ENCODE measurements at regions not wholly inside any gene's neighbourhood (a gene's known extent, or its start where the extent isn't known, plus 50 kb on each side); places are given as distances from the start of the nearest gene placed in this dataset.
"Not testable (repeated sequence)": the region's sequence is repeated elsewhere in the genome, so short reads cannot be mapped to it uniquely, and the experiment has no call there.

DNA sequence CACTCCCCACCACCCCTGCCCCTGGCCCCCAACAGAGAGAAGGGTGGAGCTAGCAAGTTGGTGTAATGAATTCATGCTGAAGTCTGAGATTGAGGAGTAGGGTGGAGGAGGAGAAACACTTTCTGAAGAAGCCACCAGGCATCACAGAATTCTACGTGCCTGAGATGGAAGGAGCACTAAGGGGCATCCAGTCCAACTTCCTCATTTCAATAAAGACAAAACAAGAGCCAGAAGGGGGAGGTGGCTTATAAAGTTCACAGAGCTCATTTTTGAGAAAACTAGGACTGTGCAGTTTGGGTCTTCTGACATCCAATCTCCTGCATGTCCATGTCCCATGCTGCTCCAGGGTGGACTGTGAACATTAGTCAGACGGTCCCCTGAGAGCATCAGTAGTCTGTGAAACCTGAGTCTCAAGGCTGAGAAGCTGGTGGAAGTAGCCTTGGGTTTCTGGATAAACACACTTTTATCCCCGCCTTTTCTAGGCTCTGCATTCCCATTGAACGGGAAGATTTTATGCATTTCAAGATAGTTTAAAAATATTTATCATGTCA lies 77.7 kb downstream of the TRIM43 start:
- 29% methylated on average over 1 of the region's 4 CpGs for WGBS

DNA sequence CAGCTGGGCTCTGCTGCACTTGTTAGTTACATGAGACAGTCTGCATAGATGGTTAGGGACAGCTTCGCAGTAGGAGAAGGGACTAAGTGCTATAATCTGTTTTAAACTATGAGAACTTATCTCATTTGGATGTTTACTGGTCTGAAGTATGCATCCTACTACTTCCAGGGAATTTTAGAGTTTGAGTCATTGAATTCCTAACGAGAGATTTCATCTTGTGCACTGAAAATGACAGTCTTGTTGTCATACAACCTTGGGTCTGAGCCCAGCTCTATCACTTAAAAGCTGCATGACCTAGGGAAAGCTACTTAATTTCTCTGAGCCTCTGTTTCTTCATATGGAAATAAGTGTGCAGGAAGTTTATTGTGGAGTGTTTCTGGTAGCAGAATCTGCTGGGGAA lies 78.4 kb downstream of the TRIM43 start:
- no peak for DNase-seq
- Histone ChIP-seq H2BK120ac (ENCODE audit: low read depth, low read length) (no peak overlapping the region), H3K4me1 (ENCODE audit: control insufficient read depth, insufficient read depth, low read depth, low read length) (peaks cover 1% of the 10 kb centered on the region), H3K9ac (ENCODE audit: low read length) (peak overlapping the region; percentile 24), H2BK15ac (ENCODE audit: low read depth, poor library complexity, severe bottlenecking) (no peak overlapping the region), H3K23ac (ENCODE audit: low read length in 2 of 2) (no peak overlapping the region), H3K27ac (ENCODE audit: low read length, poor library complexity, severe bottlenecking) (no peak overlapping the region), H3K4me2 (ENCODE audit: low read length, poor library complexity, severe bottlenecking) (no peak overlapping the region), H3K9me3 (ENCODE audit: control insufficient read depth, low read length) (no peaks in the 10 kb centered on the region), H2AK5ac (ENCODE audit: low read length, severe bottlenecking) (no peak overlapping the region), H3K79me1 (replicated peaks; ENCODE audit: low read length, poor library complexity, severe bottlenecking) (no peaks in the 10 kb centered on the region), H3K36me3 (ENCODE audit: control insufficient read depth in 1 of 2, insufficient read depth in 2 of 2, low read depth in 1 of 2, low read length in 2 of 2) (no peaks in the 10 kb centered on the region), H4K91ac (ENCODE audit: low read length) (no peak overlapping the region), H2BK5ac (ENCODE audit: low read depth, low read length, poor library complexity, severe bottlenecking) (no peak overlapping the region), H3K14ac (ENCODE audit: low read length in 2 of 2) (no peak overlapping the region), H3K4me3 (ENCODE audit: insufficient read depth in 1 of 2, low read depth in 1 of 2, low read length in 2 of 2) (no peak overlapping the region), H3K27me3 (ENCODE audit: control insufficient read depth in 1 of 2, insufficient read depth in 1 of 2, low read length in 2 of 2) (peaks cover 0 to 11% of the 10 kb centered on the region in 2 experiments), H2BK12ac (ENCODE audit: low read length in 2 of 2) (no peak overlapping the region), H3K4ac (ENCODE audit: low read depth in 1 of 2, low read length in 2 of 2) (no peak overlapping the region), H2AFZ (ENCODE audit: low read depth, low read length) (no peak overlapping the region), H4K8ac (ENCODE audit: low read length) (no peak overlapping the region), H3K18ac (ENCODE audit: low read depth in 1 of 2, low read length in 2 of 2) (no peak overlapping the region)
- 14% methylated on average over 1 of the region's 2 CpGs for WGBS

More for the DNA sequence above, 77.7 kb downstream of the TRIM43 start:
- H2BK5ac ChIP-seq (ENCODE audit: low read depth, low read length, poor library complexity, severe bottlenecking) = no peak overlapping the region
- no peaks in the 10 kb centered on the region for H3K36me3 ChIP-seq (ENCODE audit: control insufficient read depth in 1 of 2, insufficient read depth in 2 of 2, low read depth in 1 of 2, low read length in 2 of 2)
- peaks cover 0 to 10% of the 10 kb centered on the region in 2 experiments for H3K27me3 ChIP-seq (ENCODE audit: control insufficient read depth in 1 of 2, insufficient read depth in 1 of 2, low read length in 2 of 2)
- no peak overlapping the region for H4K8ac ChIP-seq (ENCODE audit: low read length)
- H3K9me3 ChIP-seq (ENCODE audit: control insufficient read depth, low read length) = no peaks in the 10 kb centered on the region
- H3K18ac ChIP-seq (ENCODE audit: low read depth in 1 of 2, low read length in 2 of 2) = no peak overlapping the region
- peaks cover 1% of the 10 kb centered on the region for H3K4me1 ChIP-seq (ENCODE audit: control insufficient read depth, insufficient read depth, low read depth, low read length)
- H3K14ac ChIP-seq (ENCODE audit: low read length in 2 of 2) = no peak overlapping the region
- H3K27ac ChIP-seq (ENCODE audit: low read length, poor library complexity, severe bottlenecking) = no peak overlapping the region
- no peak overlapping the region for H3K4me2 ChIP-seq (ENCODE audit: low read length, poor library complexity, severe bottlenecking)
- H4K91ac ChIP-seq (ENCODE audit: low read length) = no peak overlapping the region
- H2BK12ac ChIP-seq (ENCODE audit: low read length in 2 of 2) = no peak overlapping the region
- no peak overlapping the region for H2BK15ac ChIP-seq (ENCODE audit: low read depth, poor library complexity, severe bottlenecking)
- no peak for DNase-seq
- no peak overlapping the region for H3K9ac ChIP-seq (ENCODE audit: low read length)
- no peak overlapping the region for H2BK120ac ChIP-seq (ENCODE audit: low read depth, low read length)
- H3K23ac ChIP-seq (ENCODE audit: low read length in 2 of 2) = no peak overlapping the region
- H2AFZ ChIP-seq (ENCODE audit: low read depth, low read length) = no peak overlapping the region
- H3K79me1 ChIP-seq (replicated peaks; ENCODE audit: low read length, poor library complexity, severe bottlenecking) = no peaks in the 10 kb centered on the region
- no peak overlapping the region for H2AK5ac ChIP-seq (ENCODE audit: low read length, severe bottlenecking)
- H3K4me3 ChIP-seq (ENCODE audit: insufficient read depth in 1 of 2, low read depth in 1 of 2, low read length in 2 of 2) = no peak overlapping the region
- no peak overlapping the region for H3K4ac ChIP-seq (ENCODE audit: low read depth in 1 of 2, low read length in 2 of 2)

GRCh38 chr2:95670686-95671085 lies 78.9 kb downstream of the TRIM43 start:
- WGBS = 7% methylated on average over 1 of the region's 2 CpGs
- Histone ChIP-seq H2AFZ (ENCODE audit: low read depth, low read length) (no peak overlapping the region), H2AK5ac (ENCODE audit: low read length, severe bottlenecking) (no peak overlapping the region), H3K27me3 (ENCODE audit: control insufficient read depth in 1 of 2, insufficient read depth in 1 of 2, low read length in 2 of 2) (peaks cover 0 to 17% of the 10 kb centered on the region in 2 experiments), H4K8ac (ENCODE audit: low read length) (no peak overlapping the region), H2BK12ac (ENCODE audit: low read length in 2 of 2) (no peak overlapping the region), H2BK15ac (ENCODE audit: low read depth, poor library complexity, severe bottlenecking) (no peak overlapping the region), H3K27ac (ENCODE audit: low read length, poor library complexity, severe bottlenecking) (no peak overlapping the region), H3K4ac (ENCODE audit: low read depth in 1 of 2, low read length in 2 of 2) (no peak overlapping the region), H3K4me1 (ENCODE audit: control insufficient read depth, insufficient read depth, low read depth, low read length) (peaks cover 1% of the 10 kb centered on the region), H3K4me2 (ENCODE audit: low read length, poor library complexity, severe bottlenecking) (no peak overlapping the region), H3K9ac (ENCODE audit: low read length) (no peak overlapping the region), H3K36me3 (ENCODE audit: control insufficient read depth in 1 of 2, insufficient read depth in 2 of 2, low read depth in 1 of 2, low read length in 2 of 2) (no peaks in the 10 kb centered on the region), H4K91ac (ENCODE audit: low read length) (no peak overlapping the region), H3K18ac (ENCODE audit: low read depth in 1 of 2, low read length in 2 of 2) (no peak overlapping the region), H2BK5ac (ENCODE audit: low read depth, low read length, poor library complexity, severe bottlenecking) (no peak overlapping the region), H3K9me3 (ENCODE audit: control insufficient read depth, low read length) (no peaks in the 10 kb centered on the region), H3K4me3 (ENCODE audit: insufficient read depth in 1 of 2, low read depth in 1 of 2, low read length in 2 of 2) (no peak overlapping the region), H3K14ac (ENCODE audit: low read length in 2 of 2) (no peak overlapping the region), H3K79me1 (replicated peaks; ENCODE audit: low read length, poor library complexity, severe bottlenecking) (no peaks in the 10 kb centered on the region), H2BK120ac (ENCODE audit: low read depth, low read length) (no peak overlapping the region), H3K23ac (ENCODE audit: low read length in 2 of 2) (no peak overlapping the region)
- no peak for DNase-seq

DNA sequence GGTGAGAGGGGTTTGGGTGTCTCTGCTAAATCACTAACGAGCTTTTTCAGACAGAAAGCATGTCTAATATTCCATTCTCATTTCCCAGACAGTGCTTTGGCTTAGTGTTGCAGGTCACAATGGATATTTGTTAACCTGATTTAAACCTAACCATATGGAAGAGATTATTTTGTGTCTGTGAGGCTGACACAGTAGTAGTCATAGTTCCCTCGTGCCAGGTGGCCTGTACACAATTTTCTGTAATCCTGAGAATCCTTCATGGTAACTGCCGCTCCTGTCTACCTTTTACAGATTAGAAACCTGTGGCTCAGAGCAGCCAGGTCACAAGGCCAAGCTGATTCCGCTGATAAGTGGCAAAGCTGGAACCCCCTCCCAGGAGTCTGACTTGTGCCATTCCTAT lies 79.4 kb downstream of the TRIM43 start:
- not testable (repeated sequence) for H2BK120ac ChIP-seq (ENCODE audit: low read depth, low read length); H3K4me1 ChIP-seq (ENCODE audit: control insufficient read depth, insufficient read depth, low read depth, low read length); H3K27ac ChIP-seq (ENCODE audit: low read length, poor library complexity, severe bottlenecking); H3K23ac ChIP-seq (ENCODE audit: low read length in 2 of 2); H2BK15ac ChIP-seq (ENCODE audit: low read depth, poor library complexity, severe bottlenecking); DNase-seq; H3K18ac ChIP-seq (ENCODE audit: low read depth in 1 of 2, low read length in 2 of 2); H3K79me1 ChIP-seq (replicated peaks; ENCODE audit: low read length, poor library complexity, severe bottlenecking); H3K9ac ChIP-seq (ENCODE audit: low read length); H2AK5ac ChIP-seq (ENCODE audit: low read length, severe bottlenecking); H4K8ac ChIP-seq (ENCODE audit: low read length); H3K4ac ChIP-seq (ENCODE audit: low read depth in 1 of 2, low read length in 2 of 2); H3K9me3 ChIP-seq (ENCODE audit: control insufficient read depth, low read length); H3K4me2 ChIP-seq (ENCODE audit: low read length, poor library complexity, severe bottlenecking); H2BK12ac ChIP-seq (ENCODE audit: low read length in 2 of 2); H2AFZ ChIP-seq (ENCODE audit: low read depth, low read length); H4K91ac ChIP-seq (ENCODE audit: low read length); H3K14ac ChIP-seq (ENCODE audit: low read length in 2 of 2); H3K4me3 ChIP-seq (ENCODE audit: insufficient read depth in 1 of 2, low read depth in 1 of 2, low read length in 2 of 2); H3K36me3 ChIP-seq (ENCODE audit: control insufficient read depth in 1 of 2, insufficient read depth in 2 of 2, low read depth in 1 of 2, low read length in 2 of 2); H2BK5ac ChIP-seq (ENCODE audit: low read depth, low read length, poor library complexity, severe bottlenecking)
- WGBS = 62% methylated on average over 3 of the region's 4 CpGs
- H3K27me3 ChIP-seq (ENCODE audit: control insufficient read depth in 1 of 2, insufficient read depth in 1 of 2, low read length in 2 of 2) = peaks cover 0 to 20% of the 10 kb centered on the region in 2 experiments
